CD4-positive, alpha-beta T cell treated with Interleukin-10 for 1 hour (primary cell): ENCODE measurements at regions not wholly inside any gene's neighbourhood (a gene's known extent, or its start where the extent isn't known, plus 50 kb on each side); places are given as distances from the start of the nearest gene placed in this dataset.

ENCODE experiments used
- DNase-seq: peaks from one replicate; pipeline ENCODE4 v3.0.0-alpha.2; 2020

GRCh38 chr2:172373766-172374165 lies 53.6 kb upstream of the ITGA6 start:
- no peak for DNase-seq

GRCh38 chr2:172374318-172375240 lies 52.8 kb upstream of the ITGA6 start:
- no peak for DNase-seq

- no peak for DNase-seq
Measured at GRCh38 chr2:172375251-172375650, 52.1 kb upstream of the ITGA6 start.

GRCh38 chr2:172376016-172376415 lies 51.4 kb upstream of the ITGA6 start:
- no peak for DNase-seq

GRCh38 chr2:172376505-172377125 lies 50.8 kb upstream of the ITGA6 start:
- no peak for DNase-seq

GRCh38 chr2:172377408-172377807 lies 50.0 kb upstream of the ITGA6 start:
- no peak for DNase-seq
